Neuronal stem cell (in vitro differentiated cells): ENCODE measurements at regions not wholly inside any gene's neighbourhood (a gene's known extent, or its start where the extent isn't known, plus 50 kb on each side); places are given as distances from the start of the nearest gene placed in this dataset.

Experiments used
- DNase-seq: peaks from one replicate; pipeline ENCODE4 v3.0.0-alpha.2; 2013; ENCODE audit warnings: low spot score
- H2AFZ ChIP-seq: one replicate; pipeline ENCODE4 v1.6.1; 2013; ENCODE audit warnings: mild to moderate bottlenecking, low read length, inconsistent platforms
- H2AK5ac ChIP-seq: 2 replicates; pipeline ENCODE4 v1.6.1; 2013; ENCODE audit warnings: low read depth, mild to moderate bottlenecking, inconsistent platforms, low read length, moderate library complexity, mixed read lengths
- H2BK120ac ChIP-seq: 2 replicates; pipeline ENCODE4 v1.6.1; 2013; ENCODE audit warnings: low read depth, mild to moderate bottlenecking, inconsistent platforms, low read length, moderate library complexity, mixed read lengths
- H2BK12ac ChIP-seq: one replicate; pipeline ENCODE4 v1.6.1; 2013; ENCODE audit warnings: low read length, inconsistent platforms
- H2BK15ac ChIP-seq: 2 replicates; pipeline ENCODE4 v1.6.1; 2013; ENCODE audit warnings: mild to moderate bottlenecking, low read length, inconsistent platforms, mixed read lengths
- H2BK5ac ChIP-seq: one replicate; pipeline ENCODE4 v1.6.1; 2013; ENCODE audit warnings: inconsistent platforms, mild to moderate bottlenecking, low read length, moderate library complexity
- H3K14ac ChIP-seq: one replicate; pipeline ENCODE4 v1.6.1; 2013; ENCODE audit warnings: low read length, inconsistent platforms
- H3K18ac ChIP-seq: 2 replicates; pipeline ENCODE4 v1.6.1; 2013; ENCODE audit warnings: low read length, inconsistent platforms
- H3K23ac ChIP-seq: 2 replicates; pipeline ENCODE4 v1.6.1; 2013; ENCODE audit warnings: low read depth, mild to moderate bottlenecking, mixed read lengths, low read length, inconsistent platforms; ENCODE audit not compliant: poor library complexity
- H3K27ac ChIP-seq: replicated peaks from 3 replicates; pipeline ENCODE4 v1.5.1; 2013; ENCODE audit warnings: low read length, inconsistent platforms
- H3K27me3 ChIP-seq, 3 experiments: 2 replicates each; pipeline ENCODE4 v1.6.1; 2013; ENCODE audit warnings: low read length in 3 of 3, mild to moderate bottlenecking in 2 of 3, inconsistent platforms in 1 of 3, low read depth in 1 of 3, mixed read lengths in 1 of 3, moderate library complexity in 1 of 3; ENCODE audit not compliant: control insufficient read depth in 3 of 3, insufficient read depth in 3 of 3
- H3K36me3 ChIP-seq, 2 donors: replicated peaks in 1 of 2; 2 replicates each; pipeline ENCODE4 v1.6.1; 2013; ENCODE audit warnings: low read length in 2 of 2; ENCODE audit not compliant: control insufficient read depth in 2 of 2, insufficient read depth in 2 of 2
- H3K4ac ChIP-seq: 2 replicates; pipeline ENCODE4 v1.6.1; 2013; ENCODE audit warnings: inconsistent platforms, mild to moderate bottlenecking, low read length, moderate library complexity
- H3K4me1 ChIP-seq, 2 donors: 1 replicate in 1 of 2; 2 replicates in 1 of 2; pipeline ENCODE4 v1.6.1; 2013; ENCODE audit warnings: low read length in 2 of 2, low read depth in 1 of 2; ENCODE audit not compliant: control insufficient read depth in 2 of 2, insufficient read depth in 1 of 2
- H3K4me2 ChIP-seq: one replicate; pipeline ENCODE4 v1.6.1; 2013; ENCODE audit warnings: mild to moderate bottlenecking, low read length, inconsistent platforms; ENCODE audit not compliant: insufficient read depth, poor library complexity, severe bottlenecking
- H3K4me3 ChIP-seq, 2 donors: 2 replicates each; pipeline ENCODE4 v1.5.1; 2013; ENCODE audit warnings: low read length in 2 of 2, mild to moderate bottlenecking in 2 of 2, inconsistent platforms in 1 of 2, moderate library complexity in 1 of 2
- H3K79me1 ChIP-seq: one replicate; pipeline ENCODE4 v1.6.1; 2013; ENCODE audit warnings: low read depth, mild to moderate bottlenecking, inconsistent platforms, low read length, moderate library complexity
- H3K9ac ChIP-seq: one replicate; pipeline ENCODE4 v1.6.1; 2013; ENCODE audit warnings: mild to moderate bottlenecking, low read depth, low read length, inconsistent platforms; ENCODE audit not compliant: poor library complexity
- H3K9me3 ChIP-seq, 2 donors: replicated peaks in 1 of 2; 2 replicates each; pipeline versions ENCODE3 to v1.6.1; 2013; ENCODE audit warnings: low read length in 2 of 2, mild to moderate bottlenecking in 2 of 2, inconsistent platforms in 1 of 2, low read depth in 1 of 2, mixed read lengths in 1 of 2, moderate library complexity in 1 of 2; ENCODE audit not compliant: control insufficient read depth in 2 of 2, insufficient read depth in 1 of 2
- H4K8ac ChIP-seq: one replicate; pipeline ENCODE4 v1.6.1; 2013; ENCODE audit warnings: low read depth, mild to moderate bottlenecking, inconsistent platforms, low read length, moderate library complexity
- H4K91ac ChIP-seq: one replicate; pipeline ENCODE4 v1.6.1; 2013; ENCODE audit warnings: low read length, low read depth, mild to moderate bottlenecking, inconsistent platforms; ENCODE audit not compliant: poor library complexity
- WGBS, 2 donors: extraction: QIAGEN DNeasy Blood & Tissue Kit; methylation state at CpG; one replicate each; pipeline ENCODE4 v1.1.7; 2013; ENCODE audit warnings: missing lambda C conversion rate in 2 of 2, mixed read lengths in 1 of 2; ENCODE audit not compliant: insufficient read length in 2 of 2, insufficient replicate concordance in 1 of 2; ENCODE audit errors: extremely low coverage in 2 of 2; 5-methylcytosine and 5-hydroxymethylcytosine counted together

GRCh38 chr1:200311256-200311655 is 98.6 kb downstream of the ZNF281 start:
- Histone ChIP-seq H3K14ac (no peak overlapping the region), H3K23ac (no peak overlapping the region), H3K36me3 (no peaks in the 10 kb centered on the region), H2BK12ac (no peak overlapping the region), H3K4me1 (peaks cover 0 to 12% of the 10 kb centered on the region in 2 donors), H3K4me2 (no peak overlapping the region), H2BK15ac (no peak overlapping the region), H4K91ac (no peak overlapping the region), H3K27me3 (no peaks in the 10 kb centered on the region), H2BK5ac (no peak overlapping the region), H3K9ac (no peak overlapping the region), H3K9me3 (no peaks in the 10 kb centered on the region), H2BK120ac (no peak overlapping the region), H3K4me3 (no peak overlapping the region), H3K79me1 (no peaks in the 10 kb centered on the region), H4K8ac (no peak overlapping the region), H3K18ac (no peak overlapping the region), H2AFZ (no peak overlapping the region), H3K27ac (no peak overlapping the region), H2AK5ac (no peak overlapping the region), H3K4ac (no peak overlapping the region)
- DNase-seq: no peak
- WGBS, 2 donors: no CpG with 5 or more reads among the region's 1 CpG

DNA sequence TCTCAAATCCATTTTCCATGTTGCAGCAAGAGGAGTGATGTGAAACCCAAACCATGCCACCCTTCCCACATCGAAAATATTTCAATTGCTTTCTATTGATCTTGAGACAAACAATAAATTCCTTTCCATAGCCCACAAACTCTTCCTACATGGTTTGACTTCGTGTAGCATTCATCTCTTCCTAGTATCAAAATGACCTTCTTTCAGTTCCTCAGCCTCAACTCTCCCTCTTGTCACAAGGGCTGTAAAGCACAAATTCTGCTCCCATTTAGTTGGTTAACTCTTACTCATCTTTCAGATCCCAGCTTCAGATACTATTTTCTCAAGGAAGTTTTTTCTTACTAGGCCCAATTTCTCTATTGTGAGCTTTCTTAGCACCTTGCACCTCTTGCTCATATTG is 99.0 kb downstream of the ZNF281 start:
- no peak overlapping the region for H2BK5ac ChIP-seq
- no peak overlapping the region for H4K91ac ChIP-seq
- H3K4me2 ChIP-seq: no peak overlapping the region
- no peak overlapping the region for H2AK5ac ChIP-seq
- no peaks in the 10 kb centered on the region for H3K27me3 ChIP-seq
- no peak overlapping the region for H3K9ac ChIP-seq
- H3K36me3 ChIP-seq: no peaks in the 10 kb centered on the region
- H2BK15ac ChIP-seq: no peak overlapping the region
- H3K14ac ChIP-seq: no peak overlapping the region
- H3K18ac ChIP-seq: no peak overlapping the region
- no peak overlapping the region for H4K8ac ChIP-seq
- H2AFZ ChIP-seq: no peak overlapping the region
- no peak overlapping the region for H3K23ac ChIP-seq
- H2BK12ac ChIP-seq: no peak overlapping the region
- H3K79me1 ChIP-seq: no peaks in the 10 kb centered on the region
- no peak overlapping the region for H3K4me3 ChIP-seq
- no peak overlapping the region for H3K27ac ChIP-seq
- H3K9me3 ChIP-seq: no peaks in the 10 kb centered on the region
- no peak for DNase-seq
- no peak overlapping the region for H3K4ac ChIP-seq
- H2BK120ac ChIP-seq: no peak overlapping the region
- no CpG with 5 or more reads among the region's 2 CpGs for WGBS, 2 donors
- peaks cover 0 to 12% of the 10 kb centered on the region in 2 donors for H3K4me1 ChIP-seq

GRCh38 chr1:200307755-200308066 is 102.1 kb downstream of the ZNF281 start:
- H3K4ac ChIP-seq: no peak overlapping the region
- no CpG with 5 or more reads among the region's 2 CpGs for WGBS, 2 donors
- no peak overlapping the region for H4K8ac ChIP-seq
- no peak overlapping the region for H3K14ac ChIP-seq
- H2BK12ac ChIP-seq: no peak overlapping the region
- H3K9me3 ChIP-seq: no peaks in the 10 kb centered on the region
- no peak overlapping the region for H2BK5ac ChIP-seq
- H3K27ac ChIP-seq: no peak overlapping the region
- peak overlapping the region; percentile 16 for H2AFZ ChIP-seq
- H4K91ac ChIP-seq: no peak overlapping the region
- H3K4me2 ChIP-seq: no peak overlapping the region
- no peaks in the 10 kb centered on the region for H3K79me1 ChIP-seq
- no peak overlapping the region for H3K4me3 ChIP-seq
- H3K36me3 ChIP-seq: no peaks in the 10 kb centered on the region
- H3K27me3 ChIP-seq: peaks cover 0 to 3% (median 3%) of the 10 kb centered on the region in 3 experiments
- H2BK120ac ChIP-seq: no peak overlapping the region
- no peak overlapping the region for H3K18ac ChIP-seq
- no peak overlapping the region for H2BK15ac ChIP-seq
- no peak overlapping the region for H3K23ac ChIP-seq
- H3K4me1 ChIP-seq: peaks cover 0 to 4% of the 10 kb centered on the region in 2 donors
- H2AK5ac ChIP-seq: no peak overlapping the region
- H3K9ac ChIP-seq: no peak overlapping the region
- no peak for DNase-seq

GRCh38 chr1:200306944-200307754 is 102.7 kb downstream of the ZNF281 start:
- no CpG with 5 or more reads among the region's 8 CpGs for WGBS, 2 donors
- Histone ChIP-seq H3K36me3 (no peaks in the 10 kb centered on the region), H3K4me2 (no peak overlapping the region), H3K14ac (no peak overlapping the region), H3K9ac (no peak overlapping the region), H3K79me1 (no peaks in the 10 kb centered on the region), H4K8ac (no peak overlapping the region), H3K4ac (no peak overlapping the region), H2AK5ac (no peak overlapping the region), H3K23ac (no peak overlapping the region), H3K27ac (no peak overlapping the region), H2BK12ac (no peak overlapping the region), H2AFZ (no peak overlapping the region), H3K9me3 (no peaks in the 10 kb centered on the region), H3K27me3 (peaks cover 0 to 9% (median 9%) of the 10 kb centered on the region in 3 experiments), H3K4me1 (peaks cover 2 to 5% of the 10 kb centered on the region in 2 donors), H3K4me3 (no peak overlapping the region), H2BK120ac (no peak overlapping the region), H2BK5ac (no peak overlapping the region), H3K18ac (no peak overlapping the region), H4K91ac (no peak overlapping the region), H2BK15ac (no peak overlapping the region)
- no peak for DNase-seq
